Keratinocyte (primary cell): ENCODE measurements at regions not wholly inside any gene's neighbourhood (a gene's known extent, or its start where the extent isn't known, plus 50 kb on each side); places are given as distances from the start of the nearest gene placed in this dataset.

Experiments used
- DNase-seq: peaks from one replicate; pipeline ENCODE4 v3.0.0-alpha.2; 2011; ENCODE audit warnings: low read depth, missing footprints, low spot score
- FAIRE-seq: peaks from 2 replicates; lab custom pipeline; 2011; peaks lifted over from hg19 to GRCh38; lab: Jason Lieb, UNC
- H2AFZ ChIP-seq: 2 replicates; pipeline ENCODE4 v1.6.0; 2012; ENCODE audit warnings: low read length, control low read depth, inconsistent platforms; ENCODE audit not compliant: control insufficient read depth
- H3K27ac ChIP-seq: 2 replicates; pipeline ENCODE4 v1.5.1; 2011; ENCODE audit warnings: low read length; ENCODE audit not compliant: control insufficient read depth, insufficient read depth
- H3K27me3 ChIP-seq: 3 replicates; pipeline ENCODE4 v1.6.0; 2011; ENCODE audit warnings: low read length; ENCODE audit not compliant: control insufficient read depth, insufficient read depth; ENCODE audit errors: extremely low read depth
- H3K36me3 ChIP-seq, 2 experiments: 2 replicates in 1 of 2; 3 replicates in 1 of 2; pipeline ENCODE4 v1.5.1; 2011; ENCODE audit warnings: low read length in 2 of 2, mild to moderate bottlenecking in 1 of 2; ENCODE audit not compliant: control insufficient read depth in 2 of 2, insufficient read depth in 2 of 2; ENCODE audit errors: extremely low read depth in 1 of 2
- H3K4me1 ChIP-seq: 3 replicates; pipeline ENCODE4 v1.5.1; 2011; ENCODE audit warnings: low read length; ENCODE audit not compliant: control insufficient read depth, insufficient read depth; ENCODE audit errors: extremely low read depth
- H3K4me2 ChIP-seq: 3 replicates; pipeline ENCODE4 v1.6.0; 2011; ENCODE audit warnings: low read depth, low read length; ENCODE audit not compliant: control insufficient read depth, insufficient read depth; ENCODE audit errors: extremely low read depth
- H3K4me3 ChIP-seq, 3 experiments: fragments of 200-600 bp in 1 of 3; sonication (generic) in 1 of 3; 2 replicates in 2 of 3; 3 replicates in 1 of 3; pipeline ENCODE4 v1.5.1; 2011 to 2016; ENCODE audit warnings: low read length in 3 of 3, mild to moderate bottlenecking in 3 of 3, control low read depth in 2 of 3, inconsistent platforms in 1 of 3, low read depth in 1 of 3, mixed read lengths in 1 of 3, mixed run types in 1 of 3, moderate library complexity in 1 of 3; ENCODE audit not compliant: control insufficient read depth in 2 of 3, insufficient read depth in 2 of 3; ENCODE audit errors: extremely low read depth in 1 of 3
- H3K79me2 ChIP-seq: 2 replicates; pipeline ENCODE4 v1.6.0; 2012; ENCODE audit warnings: low read length; ENCODE audit not compliant: control insufficient read depth, insufficient read depth
- H3K9ac ChIP-seq: 3 replicates; pipeline ENCODE4 v1.6.0; 2011; ENCODE audit warnings: low read length; ENCODE audit not compliant: control insufficient read depth, insufficient read depth; ENCODE audit errors: extremely low read depth
- H3K9me1 ChIP-seq: 3 replicates; pipeline ENCODE4 v1.6.0; 2011; ENCODE audit warnings: low read length; ENCODE audit not compliant: control insufficient read depth, insufficient read depth; ENCODE audit errors: extremely low read depth
- H3K9me3 ChIP-seq: 2 replicates; pipeline ENCODE4 v1.5.1; 2012; ENCODE audit warnings: low read depth, low read length; ENCODE audit not compliant: control insufficient read depth
- H4K20me1 ChIP-seq: 3 replicates; pipeline ENCODE4 v1.6.0; 2011; ENCODE audit warnings: low read length; ENCODE audit not compliant: control insufficient read depth, insufficient read depth; ENCODE audit errors: extremely low read depth
- CTCF ChIP-seq, 3 experiments: IDR thresholded peaks in 1 of 3; conservative IDR thresholded peaks in 1 of 3; optimal IDR thresholded peaks in 1 of 3; 2 replicates in 2 of 3; 3 replicates in 1 of 3; pipeline versions ENCODE3 to v1.5.1; 2011; ENCODE audit warnings: low read length in 3 of 3, mild to moderate bottlenecking in 3 of 3, moderate library complexity in 2 of 3, control low read depth in 1 of 3, inconsistent platforms in 1 of 3; ENCODE audit not compliant: insufficient read depth in 2 of 3; ENCODE audit errors: extremely low read depth in 1 of 3
- EZH2 ChIP-seq: IDR thresholded peaks from one replicate; pipeline ENCODE4 v1.6.1; 2012; ENCODE audit warnings: inconsistent platforms, mild to moderate bottlenecking, low read length, moderate library complexity
- dilution Hi-C: fragments of 300-500 bp; cut with MboI; formaldehyde crosslinking; loops from one replicate; pipeline ENCODE4 v1.7.0; 2020; ENCODE audit warnings: low sequenced_read_pairs; ENCODE audit not compliant: extremely low pct_ligation_motif_present

- Histone ChIP-seq H3K4me2 (no peak overlapping the region), H3K4me3 (no peak overlapping the region), H3K79me2 (no peaks in the 10 kb centered on the region), H2AFZ (no peak overlapping the region), H3K9ac (no peak overlapping the region), H3K36me3 (no peaks in the 10 kb centered on the region), H4K20me1 (no peaks in the 10 kb centered on the region), H3K9me3 (no peaks in the 10 kb centered on the region), H3K27ac (no peak overlapping the region), H3K9me1 (no peaks in the 10 kb centered on the region), H3K27me3 (no peaks in the 10 kb centered on the region), H3K4me1 (peaks cover 6% of the 10 kb centered on the region)
- dilution Hi-C loops = no loop called here
- TF ChIP-seq EZH2 (no peak), CTCF (optimal IDR thresholded peaks at IDR 0.05 in 1 of 3, IDR thresholded peaks at IDR 0.05 in 1 of 3, conservative IDR thresholded peaks at IDR 0.05 in 1 of 3; ENCODE audit: extremely low read depth in 1 of 3, insufficient read depth in 2 of 3, low read length in 3 of 3) (no peak)
- DNase-seq (no peak), FAIRE-seq (no peak)
Observed at GRCh38 chr11:16412525-16413172, 56.3 kb upstream of the SOX6 start.

DNA sequence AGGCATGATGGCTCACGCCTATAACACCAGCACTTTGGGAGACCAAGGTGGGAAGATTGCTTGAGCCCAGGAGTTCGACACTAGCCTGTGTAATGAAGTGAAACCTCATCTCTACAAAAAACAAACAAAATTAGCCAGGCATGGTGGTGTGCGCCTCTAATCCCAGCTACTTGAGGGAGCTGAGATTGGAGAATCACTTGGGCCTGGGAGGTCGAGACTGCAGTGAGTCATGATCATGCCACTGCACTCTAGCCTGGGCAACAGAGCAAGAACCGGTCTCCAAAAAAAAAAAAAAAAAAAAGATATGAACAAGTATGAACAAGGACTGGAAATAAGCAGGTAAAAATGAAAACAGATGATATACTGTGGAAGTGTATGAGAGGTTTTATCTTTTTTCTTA, 54.1 kb upstream of the SOX6 start:
- no peaks in the 10 kb centered on the region for H3K27me3 ChIP-seq
- H4K20me1 ChIP-seq = no peaks in the 10 kb centered on the region
- H3K4me1 ChIP-seq = peaks cover 6% of the 10 kb centered on the region
- H3K9me3 ChIP-seq = no peaks in the 10 kb centered on the region
- H3K36me3 ChIP-seq = no peaks in the 10 kb centered on the region
- no peak overlapping the region for H3K9ac ChIP-seq
- DNase-seq = no peak
- H3K9me1 ChIP-seq = no peaks in the 10 kb centered on the region
- FAIRE-seq = no peak
- no peaks in the 10 kb centered on the region for H3K79me2 ChIP-seq
- peak overlapping the region; percentile 2 for H2AFZ ChIP-seq
- H3K27ac ChIP-seq = no peak overlapping the region
- no peak for TF ChIP-seq EZH2
- no peak for TF ChIP-seq CTCF (optimal IDR thresholded peaks at IDR 0.05 in 1 of 3, IDR thresholded peaks at IDR 0.05 in 1 of 3, conservative IDR thresholded peaks at IDR 0.05 in 1 of 3; ENCODE audit: extremely low read depth in 1 of 3, insufficient read depth in 2 of 3, low read length in 3 of 3)
- dilution Hi-C loops = no loop called here
- H3K4me2 ChIP-seq = peak overlapping the region; percentile 18
- no peak overlapping the region for H3K4me3 ChIP-seq
